HUDEP-2 (cell line): ENCODE measurements at regions not wholly inside any gene's neighbourhood (a gene's known extent, or its start where the extent isn't known, plus 50 kb on each side); places are given as distances from the start of the nearest gene placed in this dataset.

Experiments used
- DNase-seq, 76 experiments: peaks; one replicate each; lab custom pipeline; 2025; ENCODE audit not compliant: unreplicated experiment in 76 of 76; lab: John Stamatoyannopoulos, UW

DNA sequence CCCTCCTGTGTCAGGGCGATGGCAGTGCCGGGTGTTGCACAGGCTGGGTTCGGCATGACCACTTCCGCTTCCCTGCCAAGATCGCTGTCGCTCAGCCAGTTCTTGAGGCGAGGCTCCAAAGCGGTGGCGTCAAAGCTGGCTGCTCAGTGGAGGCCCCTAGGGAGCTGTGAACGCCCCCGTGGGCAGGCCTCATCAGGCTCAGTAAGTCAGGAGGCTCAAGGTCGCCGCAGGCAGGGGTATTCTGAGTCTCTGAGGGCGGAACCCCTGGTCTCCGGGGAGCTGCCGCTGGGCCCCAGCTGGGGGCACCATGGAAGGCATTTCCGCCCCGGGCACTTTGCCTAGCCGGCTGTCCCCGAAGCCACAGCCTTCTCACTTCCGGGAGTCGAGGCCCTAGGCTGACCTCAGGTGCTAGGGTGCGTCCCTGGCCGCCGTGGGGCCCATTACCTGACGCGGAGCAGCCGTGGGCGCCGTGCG is 210.4 kb downstream of the SOCS6 start:
- no peak for DNase-seq

DNA sequence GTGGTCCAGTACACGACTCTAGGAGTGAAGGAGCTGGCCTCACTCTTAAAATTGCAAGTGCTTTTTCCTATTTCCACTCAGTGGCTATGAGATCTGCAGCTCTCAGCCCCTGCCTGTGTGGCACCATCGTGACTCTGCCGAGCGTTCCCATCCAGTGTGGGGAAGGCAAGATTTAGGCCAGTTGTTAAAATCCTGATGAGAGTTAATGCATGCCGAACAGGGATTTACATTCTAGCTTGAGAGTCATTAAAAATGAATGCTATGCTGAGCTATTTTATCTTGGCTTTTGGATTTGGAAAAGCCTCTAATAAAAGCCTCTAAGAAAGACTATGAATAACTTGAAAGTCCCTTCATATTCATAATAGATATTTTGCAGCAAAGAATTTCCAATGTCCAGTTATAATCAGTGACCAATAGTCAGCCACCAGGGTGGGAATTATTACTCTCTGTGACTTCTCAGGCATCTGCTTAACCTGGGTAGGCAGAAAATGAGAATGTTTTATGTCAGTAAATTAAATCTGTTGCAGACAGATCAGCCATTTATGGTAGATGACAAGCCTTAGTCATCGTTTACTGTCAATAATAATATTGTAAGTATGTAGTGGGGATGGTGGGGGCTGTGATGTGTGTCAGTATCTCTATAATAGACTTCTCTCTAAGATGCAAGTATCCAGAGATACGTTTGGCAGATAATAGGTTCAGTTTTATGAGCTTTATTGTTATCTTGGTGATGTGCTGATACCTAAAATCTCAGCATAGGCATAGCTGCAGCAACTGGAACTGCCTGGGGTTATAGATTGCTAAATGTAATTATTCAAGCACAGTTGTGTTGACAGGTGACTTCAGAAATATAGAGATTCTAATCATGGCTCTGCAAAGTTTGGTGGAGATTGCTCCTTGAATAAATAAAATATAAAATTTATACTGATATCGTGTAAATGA is 207.8 kb downstream of the SOCS6 start:
- no peak for DNase-seq

DNA sequence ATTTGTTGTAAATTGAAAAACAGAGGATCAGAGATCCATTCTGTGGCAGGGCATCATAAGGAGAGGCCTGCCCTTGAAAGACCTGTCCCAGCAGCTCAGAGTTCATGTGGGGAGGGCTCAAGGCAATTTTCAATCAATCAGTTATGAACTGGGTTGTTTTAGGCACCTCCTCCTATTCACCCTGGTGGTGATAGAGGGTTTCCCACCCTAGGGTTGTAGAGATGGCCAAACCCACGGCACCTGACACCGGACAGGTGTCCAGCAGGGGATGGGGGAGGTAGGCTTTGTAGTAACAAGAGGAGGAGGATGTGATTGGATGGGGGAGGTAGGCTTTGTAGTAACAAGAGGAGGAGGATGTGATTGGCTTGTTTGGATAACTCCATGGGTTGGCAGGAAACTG is 205.7 kb downstream of the SOCS6 start:
- DNase-seq, result no peak

DNA sequence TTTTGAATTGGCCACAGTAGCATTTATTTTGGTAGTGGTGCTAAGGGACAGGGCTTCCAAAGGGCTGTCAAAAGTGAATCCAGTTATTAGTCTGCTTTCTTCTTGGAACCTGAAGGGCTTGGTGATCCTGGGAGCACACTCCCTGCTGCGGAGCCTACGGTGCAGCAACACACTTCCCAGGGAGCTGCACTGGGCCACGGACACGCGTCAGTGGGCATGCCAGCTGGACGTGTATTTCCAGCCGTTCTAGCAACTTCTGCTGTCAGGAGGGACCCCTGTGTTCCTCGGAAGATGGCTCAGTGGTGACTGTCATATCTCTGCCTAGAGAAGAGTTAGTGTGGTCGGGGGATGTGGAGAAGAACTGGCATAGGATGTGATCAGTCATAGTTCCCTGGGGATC is 204.6 kb downstream of the SOCS6 start:
- no peak for DNase-seq

DNA sequence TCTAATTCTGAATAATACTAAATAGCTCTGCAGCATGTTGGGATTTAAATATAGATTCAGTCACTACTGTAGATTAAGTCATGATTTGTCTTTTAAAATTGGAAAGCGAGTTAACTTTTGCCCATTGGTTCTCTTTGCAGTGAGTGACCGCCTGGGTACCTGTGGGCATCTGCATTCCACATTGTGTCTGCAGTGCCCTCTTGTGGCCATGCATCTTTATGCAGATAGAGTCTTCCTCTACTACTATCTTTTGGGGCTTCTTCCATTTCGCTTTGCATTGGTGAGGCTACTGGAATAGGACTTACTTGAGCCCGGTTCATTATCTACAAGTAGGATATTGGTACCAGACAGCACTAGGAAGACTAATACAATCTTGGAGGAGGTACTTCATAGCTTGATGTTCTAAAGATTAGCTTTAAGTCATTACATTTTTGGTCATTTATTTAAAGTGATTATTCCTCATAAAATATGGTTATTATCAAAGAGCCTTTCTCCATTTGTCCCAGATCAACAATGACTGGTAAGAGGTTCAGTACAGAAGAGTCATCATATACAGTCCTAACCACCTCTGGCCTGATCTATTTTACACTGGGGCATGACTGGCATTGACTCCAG is 203.0 kb downstream of the SOCS6 start:
- peak in 64 of 76 experiments; percentile 1 to 82 (median 42) for DNase-seq

DNA sequence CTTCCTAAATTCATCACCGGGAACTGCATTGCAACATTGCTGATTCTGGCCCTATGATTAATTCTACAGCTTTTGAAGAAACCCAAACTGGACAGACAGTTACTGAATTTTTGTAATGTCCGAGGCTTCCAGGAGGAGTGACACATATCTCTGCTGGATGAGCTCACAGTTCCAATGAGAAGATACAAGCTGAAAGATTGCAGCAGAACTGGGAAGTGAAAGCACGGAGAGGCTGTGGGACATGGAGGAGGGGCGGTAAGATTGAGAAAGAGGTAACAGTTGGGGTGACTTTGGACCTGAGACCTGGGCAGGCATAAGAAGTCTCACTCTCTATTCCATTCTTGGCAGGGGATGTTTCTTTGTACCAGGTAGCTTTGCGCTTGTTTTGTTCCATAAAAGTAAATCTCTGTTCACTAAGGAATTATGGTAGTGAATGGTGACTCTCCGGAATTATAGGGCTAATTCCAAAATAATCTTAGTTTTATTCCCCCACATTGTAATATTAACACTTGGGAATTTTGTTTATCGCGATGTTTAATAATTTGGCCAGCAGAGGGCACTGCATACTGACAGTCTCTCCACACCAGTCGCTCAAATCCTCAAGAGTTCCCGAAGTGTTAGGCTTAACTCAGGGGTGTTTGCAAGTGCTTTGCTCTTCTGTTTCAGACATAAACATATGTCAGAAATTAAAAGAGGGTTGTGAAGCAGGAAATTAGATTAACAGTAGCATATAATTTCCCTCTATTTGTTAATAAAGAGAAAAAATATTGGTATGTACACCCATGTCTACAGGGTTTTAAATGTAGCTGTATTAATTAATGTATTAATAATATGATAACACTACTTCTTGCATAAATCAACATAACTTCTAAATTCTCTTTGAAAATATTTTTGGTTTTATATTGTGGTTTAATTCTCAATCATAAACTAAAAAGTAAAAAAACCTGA is 201.4 kb downstream of the SOCS6 start:
- DNase-seq, result peak in 33 of 76 experiments; percentile 1 to 65 (median 28)

DNA sequence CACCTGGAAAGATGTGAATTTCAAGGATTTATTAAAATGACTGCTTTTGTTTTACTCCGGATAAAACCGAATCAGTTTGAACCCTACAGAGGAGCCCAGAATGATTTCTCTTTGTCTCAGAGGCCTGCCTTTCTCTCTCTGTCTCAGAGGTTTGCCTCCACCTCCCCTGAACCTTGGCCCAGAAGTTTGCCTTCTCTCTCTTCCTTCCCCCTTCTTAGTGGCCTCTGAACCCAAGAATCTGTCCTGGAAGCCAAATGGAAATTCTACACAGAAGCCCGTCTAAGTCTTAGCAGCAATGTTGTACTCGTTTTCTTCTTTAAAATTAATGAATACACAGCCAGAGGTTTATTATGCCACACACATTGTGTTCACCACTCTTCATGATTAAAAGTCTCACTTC is 200.7 kb downstream of the SOCS6 start:
- DNase-seq, result no peak

DNA sequence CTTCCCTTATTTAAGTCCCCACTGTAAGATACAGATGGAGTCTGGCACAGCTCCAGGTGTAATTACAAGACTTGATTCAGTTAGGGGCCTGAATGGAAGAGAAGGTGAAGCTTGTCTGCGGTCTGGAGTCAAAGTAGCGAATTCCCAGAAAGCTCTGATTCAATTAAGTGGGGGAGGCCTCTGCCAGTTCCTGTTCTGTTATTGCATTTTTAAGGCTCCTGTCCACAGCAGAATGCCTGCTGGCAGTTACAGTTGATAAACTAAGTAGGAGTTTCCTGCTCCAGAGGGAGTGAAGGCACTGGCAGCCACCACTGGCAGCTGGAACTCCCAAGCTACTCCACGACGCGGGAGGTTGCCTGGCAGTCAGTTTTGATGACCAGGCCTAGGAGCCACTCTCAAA is 181.1 kb downstream of the SOCS6 start:
- DNase-seq, result no peak

DNA sequence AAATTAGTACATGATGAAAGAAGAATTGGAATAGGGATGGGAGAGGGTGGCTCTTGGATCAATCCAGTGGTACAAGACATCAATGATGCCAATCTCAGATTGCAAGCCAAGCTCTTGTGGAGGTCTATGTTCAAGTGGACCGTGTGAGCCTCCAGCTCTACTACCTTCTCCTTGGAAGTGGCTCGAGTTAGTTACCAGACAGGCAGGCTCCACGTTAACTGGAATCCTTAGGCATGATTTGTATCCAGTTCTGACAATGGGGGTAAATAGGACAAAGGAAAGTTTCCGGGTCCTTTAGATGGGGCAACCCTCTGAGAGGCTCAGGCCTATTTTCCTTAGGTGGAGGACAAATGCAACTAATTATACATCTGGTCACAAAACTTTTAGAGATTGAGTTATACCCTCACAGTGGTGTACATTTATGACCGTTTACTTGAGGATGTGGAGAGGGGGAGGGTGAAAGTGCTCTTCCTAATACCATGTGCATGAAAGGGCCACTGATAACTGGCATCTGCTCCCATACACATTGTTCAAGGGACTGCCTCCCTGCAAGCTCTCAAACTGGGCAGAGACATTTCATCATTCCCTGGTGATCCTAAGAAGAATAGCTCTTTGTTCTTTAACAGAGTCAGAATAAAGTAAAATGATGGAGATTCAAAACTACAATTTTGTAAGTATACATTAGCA is 180.2 kb downstream of the SOCS6 start:
- no peak for DNase-seq

DNA sequence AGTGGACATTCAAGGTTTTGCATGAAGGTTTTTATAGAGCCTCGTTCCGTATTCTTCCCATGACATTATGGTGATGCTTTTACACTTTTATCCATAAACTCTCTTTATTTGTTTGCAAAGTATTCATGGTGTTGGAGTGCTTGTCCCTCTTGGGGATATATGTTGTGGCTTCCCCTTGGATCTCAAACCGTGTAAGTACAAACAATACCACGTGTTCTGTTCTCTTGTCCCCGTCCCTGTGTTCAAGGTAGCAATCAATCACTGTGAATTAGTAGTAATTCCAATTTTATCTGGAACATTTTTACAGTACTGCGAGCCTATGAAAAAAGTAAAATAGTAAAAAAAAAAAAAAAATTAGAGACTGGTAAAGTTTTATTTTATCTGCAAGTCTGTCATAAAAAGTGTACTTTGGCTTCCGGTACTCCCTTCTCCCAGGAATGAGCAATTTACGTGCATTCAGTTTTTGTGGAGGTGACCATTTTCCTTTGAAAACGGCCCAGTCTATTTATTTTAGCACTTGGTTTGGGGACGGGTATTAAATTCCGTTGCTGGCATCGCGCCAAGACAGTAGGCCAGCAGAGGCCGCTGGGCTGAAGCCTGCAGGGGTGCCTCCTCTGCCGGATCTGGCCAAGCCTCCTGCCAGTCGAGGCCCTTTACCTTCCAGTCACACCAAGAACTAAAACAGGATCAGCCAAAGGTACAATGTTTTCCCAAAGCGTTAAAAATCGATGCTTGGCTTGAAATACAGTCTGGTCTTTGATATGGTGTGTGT is 175.7 kb downstream of the SOCS6 start:
- peak in 68 of 76 experiments; percentile 3 to 80 (median 46) for DNase-seq

DNA sequence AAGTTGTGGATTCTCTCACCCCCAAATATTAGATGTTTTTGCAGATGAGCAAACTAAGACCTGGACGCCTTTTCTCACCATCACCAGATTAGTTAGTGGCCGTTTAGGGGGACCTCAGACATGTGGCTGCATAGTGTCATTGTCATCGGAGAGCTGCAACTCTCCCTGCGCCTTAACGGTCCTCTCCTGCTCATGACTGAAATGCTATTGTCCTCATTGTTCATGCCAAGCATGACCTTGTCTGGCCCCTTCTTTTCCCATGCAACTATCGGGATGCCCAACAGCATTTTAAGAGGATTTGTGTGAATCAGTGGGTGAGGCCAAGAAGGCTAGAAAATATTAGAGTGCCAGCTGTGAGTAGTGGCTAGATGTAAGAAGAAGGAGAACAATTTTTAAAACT is 174.2 kb downstream of the SOCS6 start:
- DNase-seq, result no peak

DNA sequence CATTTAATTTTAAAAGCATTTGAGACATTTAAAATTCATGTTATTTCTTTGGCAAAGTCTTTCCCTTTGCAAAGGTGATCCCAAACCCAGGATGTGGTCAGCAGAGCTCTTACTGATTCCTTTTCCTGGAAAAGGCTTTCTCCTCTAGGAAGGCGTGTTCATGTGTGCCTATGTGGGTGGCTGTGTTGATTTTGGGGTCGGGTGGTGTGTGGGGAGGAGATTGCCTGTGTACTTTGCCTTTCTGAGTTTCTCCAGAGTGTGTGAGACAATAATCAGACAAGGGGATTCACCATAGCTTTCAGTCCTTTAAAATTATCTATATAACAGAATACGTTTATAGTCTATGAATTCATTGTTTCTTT is 173.2 kb downstream of the SOCS6 start:
- no peak for DNase-seq

DNA sequence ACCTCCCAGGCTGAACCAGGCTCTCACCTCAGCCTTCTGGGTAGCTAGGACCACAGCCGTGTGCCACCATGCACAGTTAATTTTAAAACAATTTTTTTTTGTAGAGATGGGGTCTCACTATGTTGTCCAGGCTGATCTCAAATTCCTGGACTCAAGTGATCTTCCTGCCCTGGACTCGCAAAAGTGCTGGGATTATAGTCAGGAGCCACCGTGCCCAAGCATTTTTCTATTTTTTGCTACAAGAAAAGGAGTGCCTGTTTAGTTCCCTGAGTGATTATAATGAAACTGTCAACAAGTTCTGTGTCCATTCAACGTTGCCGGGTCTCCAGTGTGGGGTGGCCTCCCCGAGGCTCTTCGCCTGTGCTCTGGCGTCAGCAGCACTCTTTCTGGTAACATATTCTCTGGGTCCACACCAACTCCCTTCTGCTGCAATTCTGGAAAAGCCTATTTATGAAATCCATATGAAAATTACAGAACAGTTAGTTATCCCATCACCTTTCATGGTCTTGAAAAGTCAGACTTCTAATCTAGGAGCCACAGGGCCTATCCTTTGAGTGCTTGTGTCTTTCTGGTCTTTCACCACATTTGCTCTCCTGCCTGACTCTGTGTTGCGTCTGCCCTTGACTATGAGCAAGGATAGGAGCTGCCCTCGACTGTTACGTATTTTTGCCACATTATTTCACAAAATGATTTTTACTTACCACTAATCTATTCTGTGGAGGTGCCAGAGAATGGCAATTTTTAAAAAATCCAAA is 172.7 kb downstream of the SOCS6 start:
- peak in 2 of 76 experiments; percentile 9 to 19 for DNase-seq

DNA sequence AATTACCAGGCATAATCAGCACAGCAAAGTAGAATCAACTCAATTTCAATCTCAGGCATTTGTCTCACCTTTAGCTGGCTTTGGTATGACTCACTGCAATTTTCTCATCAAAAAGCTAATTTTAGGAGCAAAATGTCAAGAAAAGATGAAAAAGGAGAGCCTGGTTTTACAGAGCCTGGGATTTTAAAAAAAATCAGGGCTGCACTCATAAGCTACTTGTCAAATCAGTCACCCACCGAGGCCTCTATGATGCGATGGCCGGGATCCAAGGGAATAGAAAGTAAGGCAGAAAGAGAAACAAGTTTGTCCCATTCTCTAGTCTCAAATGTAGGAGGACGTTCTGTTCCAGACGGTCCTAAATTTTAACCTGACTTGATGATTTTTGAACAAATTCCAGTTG is 170.9 kb downstream of the SOCS6 start:
- DNase-seq, result no peak

DNA sequence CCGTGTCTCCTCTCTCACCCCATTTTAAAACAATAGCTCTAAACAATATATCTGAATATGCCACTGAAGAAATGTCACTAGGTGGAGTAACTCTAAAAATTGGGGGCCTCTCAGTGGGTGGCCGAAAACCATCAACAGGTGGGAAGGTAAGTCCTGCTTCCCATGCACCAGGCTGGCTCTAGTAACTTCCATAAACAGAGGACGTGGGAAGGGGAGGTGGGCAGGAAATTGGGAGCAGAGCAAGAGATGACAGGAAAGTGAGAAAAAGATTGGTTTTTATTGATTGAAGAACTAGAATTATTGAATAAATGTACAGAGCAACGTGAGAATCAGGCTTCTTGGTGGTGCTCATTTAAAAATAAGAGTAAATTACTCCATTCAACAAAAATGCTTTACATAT is 170.4 kb downstream of the SOCS6 start:
- DNase-seq, result no peak

DNA sequence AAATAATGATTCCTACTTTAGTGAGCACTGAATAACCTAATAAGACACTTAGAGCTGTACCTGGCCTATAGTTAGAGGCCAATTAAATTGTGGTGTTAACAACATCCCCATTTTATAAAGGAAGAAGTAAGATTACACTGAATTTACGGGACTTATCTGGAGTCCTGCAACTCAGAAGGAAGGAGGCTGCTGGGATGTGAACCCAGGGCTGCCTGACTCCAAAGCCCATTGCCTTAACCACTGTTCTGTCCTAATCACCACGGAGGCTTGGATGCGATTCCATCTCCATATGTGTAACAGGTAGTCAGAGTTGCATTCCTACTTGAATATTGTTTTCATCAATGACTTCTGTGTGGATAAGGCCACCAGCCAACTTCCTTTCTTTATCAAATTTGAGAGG is 168.9 kb downstream of the SOCS6 start:
- DNase-seq, result no peak

DNA sequence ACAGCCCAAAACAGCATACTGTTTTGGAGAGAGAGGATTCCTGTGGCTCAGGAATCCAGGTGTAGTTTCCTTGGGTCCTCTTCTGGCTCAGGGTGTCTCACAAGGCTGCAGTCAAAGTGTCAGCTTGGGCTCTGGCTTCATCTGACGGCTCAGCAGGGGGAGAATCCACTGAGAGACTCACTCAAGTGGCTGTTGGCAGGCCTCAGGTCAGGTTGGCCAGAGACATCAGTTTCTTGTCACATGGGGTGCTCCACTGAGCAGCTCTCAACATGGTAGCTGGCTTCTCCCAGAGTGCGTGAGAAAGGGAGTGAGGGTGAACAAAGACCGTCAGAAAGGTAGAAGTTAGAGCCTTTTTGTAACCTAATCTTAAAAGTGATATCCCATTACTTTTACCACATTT is 168.4 kb downstream of the SOCS6 start:
- DNase-seq, result no peak

DNA sequence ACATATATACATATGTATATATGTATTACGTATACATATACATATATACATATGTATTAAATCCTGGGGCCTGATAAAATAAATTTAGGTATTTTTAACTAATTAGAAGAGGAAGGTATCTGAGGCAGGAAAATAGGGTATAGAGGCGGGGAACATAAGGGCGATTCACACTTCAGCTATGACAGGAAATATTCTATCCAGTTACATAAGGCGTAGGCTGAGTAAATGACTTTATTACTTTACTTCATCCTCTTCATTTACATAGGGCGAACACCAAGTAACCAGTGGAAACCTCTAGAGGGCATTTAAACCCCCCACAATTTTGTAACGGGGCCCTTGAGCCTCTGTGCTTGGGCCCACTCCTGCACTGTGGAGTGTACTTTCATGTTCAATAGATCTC is 167.5 kb downstream of the SOCS6 start:
- no peak for DNase-seq

DNA sequence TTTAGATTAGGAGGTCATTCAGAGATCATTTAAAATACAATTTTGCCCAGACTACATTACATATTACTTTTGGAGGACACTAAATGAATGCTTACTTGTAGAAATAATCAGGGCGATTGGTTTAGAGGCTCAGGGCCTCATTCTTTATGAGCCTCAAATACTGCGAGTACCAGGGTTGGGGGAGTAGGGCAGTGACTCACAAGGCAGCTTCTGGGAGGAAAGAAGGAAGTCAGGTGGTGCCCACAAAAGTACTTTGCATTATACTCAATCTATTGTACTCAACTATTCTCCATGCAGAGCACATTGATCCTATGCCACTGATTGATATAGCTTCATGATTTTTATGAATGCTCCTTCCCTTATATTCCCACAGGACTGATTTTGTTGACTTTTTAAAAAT is 166.9 kb downstream of the SOCS6 start:
- DNase-seq, result peak in 1 of 76 experiments; percentile 16
